GM12878 (cell line): ENCODE measurements at regions not wholly inside any gene's neighbourhood (a gene's known extent, or its start where the extent isn't known, plus 50 kb on each side); places are given as distances from the start of the nearest gene placed in this dataset.
A peak's percentile ranks its signal among the peaks of the same experiment; 100 is the strongest.

ENCODE experiments used
- BRCA1 ChIP-seq: IDR thresholded peaks from 2 replicates; pipeline ENCODE4 v1.6.1; 2011; ENCODE audit warnings: low read depth, low read length, improper control_type of control experiment
- E2F4 ChIP-seq: IDR thresholded peaks from 2 replicates; pipeline ENCODE4 v1.6.1; 2012; ENCODE audit warnings: low read depth, low read length, improper control_type of control experiment
- ETV6 ChIP-seq, 2 experiments: fragments of 450-650 bp in 1 of 2; IDR thresholded peaks in 1 of 2; conservative IDR thresholded peaks in 1 of 2; 2 replicates each; pipeline ENCODE4 v1.6.1; 2014; ENCODE audit warnings: antibody characterized with exemption in 1 of 2, borderline replicate concordance in 1 of 2, low read depth in 1 of 2, mild to moderate bottlenecking in 1 of 2, moderate library complexity in 1 of 2
- GATAD2B ChIP-seq: fragments of 450-650 bp; conservative IDR thresholded peaks from 2 replicates; pipeline ENCODE4 v1.6.1; 2017; ENCODE audit warnings: low read depth, mild to moderate bottlenecking, moderate library complexity
- KAT2A ChIP-seq: conservative IDR thresholded peaks from 2 replicates; pipeline ENCODE4 v1.6.1; 2011; ENCODE audit warnings: low read depth, low read length; ENCODE audit not compliant: control insufficient read depth
- KDM1A ChIP-seq: fragments of 200-600 bp; sonication (generic); IDR thresholded peaks from 2 replicates; pipeline ENCODE4 v1.6.1; 2016; ENCODE audit warnings: borderline replicate concordance
- MYB ChIP-seq: fragments of 150-350 bp; IDR thresholded peaks from 2 replicates; pipeline ENCODE4 v1.6.1; 2014; ENCODE audit warnings: mild to moderate bottlenecking, low read depth, low read length, borderline replicate concordance
- PAX5 ChIP-seq: IDR thresholded peaks from 2 replicates; pipeline ENCODE4 v1.6.1; 2011; ENCODE audit warnings: low read depth, low read length, borderline replicate concordance
- PAX8 ChIP-seq: fragments of 450-650 bp; IDR thresholded peaks from 2 replicates; pipeline ENCODE4 v1.6.1; 2017; ENCODE audit warnings: mild to moderate bottlenecking, moderate library complexity
- POLR2AphosphoS5 ChIP-seq: IDR thresholded peaks from 2 replicates; pipeline ENCODE4 v1.6.1; 2011; ENCODE audit warnings: mild to moderate bottlenecking, low read length, inconsistent platforms
- RBBP5 ChIP-seq: fragments of 200-600 bp; sonication (generic); conservative IDR thresholded peaks from 2 replicates; pipeline ENCODE4 v1.6.1; 2016
- RCOR1 ChIP-seq: conservative IDR thresholded peaks from 2 replicates; pipeline ENCODE4 v1.6.1; 2012; ENCODE audit warnings: low read depth, low read length, improper control_type of control experiment
- SMAD5 ChIP-seq: IDR thresholded peaks from 2 replicates; pipeline ENCODE4 v1.6.1; 2016; ENCODE audit warnings: antibody characterized with exemption, low read depth
- SMARCA5 ChIP-seq: fragments of 450-650 bp; IDR thresholded peaks from 2 replicates; pipeline ENCODE4 v1.6.1; 2017; ENCODE audit warnings: mild to moderate bottlenecking
- STAT1 ChIP-seq: fragments of 450-650 bp; conservative IDR thresholded peaks from 2 replicates; pipeline ENCODE4 v1.6.1; 2014; ENCODE audit warnings: antibody characterized with exemption, mild to moderate bottlenecking
- TAF1 ChIP-seq: IDR thresholded peaks from 2 replicates; pipeline ENCODE4 v1.6.1; 2011; ENCODE audit warnings: mild to moderate bottlenecking, low read depth, low read length, borderline replicate concordance
- TBL1XR1 ChIP-seq: IDR thresholded peaks from 2 replicates; pipeline ENCODE4 v1.6.1; 2012; ENCODE audit warnings: low read depth, low read length, improper control_type of control experiment
- TCF12 ChIP-seq: IDR thresholded peaks from 2 replicates; pipeline ENCODE4 v1.6.1; 2011; ENCODE audit warnings: low read depth, mild to moderate bottlenecking, low read length
- WRNIP1 ChIP-seq: IDR thresholded peaks from 2 replicates; pipeline ENCODE4 v1.6.1; 2011; ENCODE audit warnings: low read depth, low read length, improper control_type of control experiment, borderline replicate concordance
- YBX1 ChIP-seq: fragments of 450-650 bp; IDR thresholded peaks from 2 replicates; pipeline ENCODE4 v1.6.1; 2016; ENCODE audit warnings: antibody characterized with exemption
- YY1 ChIP-seq: IDR thresholded peaks from 2 replicates; pipeline ENCODE4 v1.6.1; 2011; ENCODE audit warnings: low read depth, mild to moderate bottlenecking, low read length
- ZBED1 ChIP-seq: IDR thresholded peaks from 2 replicates; pipeline ENCODE4 v1.6.1; 2016; ENCODE audit warnings: borderline replicate concordance
- ZNF217 ChIP-seq: fragments of 450-650 bp; IDR thresholded peaks from 2 replicates; pipeline ENCODE4 v1.6.1; 2017; ENCODE audit warnings: antibody characterized with exemption, mild to moderate bottlenecking
- TF ChIP-seq, protein P1 (sequence below): IDR thresholded peaks from 2 replicates; pipeline ENCODE4 v1.6.1; 2012; ENCODE audit warnings: low read depth, low read length, improper control_type of control experiment
- TF ChIP-seq, protein P2 (sequence below): fragments of 150-350 bp; IDR thresholded peaks from 2 replicates; pipeline ENCODE4 v1.6.1; 2014; ENCODE audit warnings: mild to moderate bottlenecking, low read depth, low read length
- TF ChIP-seq, protein P3 (sequence below), 3 experiments: IDR thresholded peaks in 2 of 3; conservative IDR thresholded peaks in 1 of 3; 2 replicates each; pipeline ENCODE4 v1.5.1; 2011; ENCODE audit warnings: low read depth in 3 of 3, low read length in 3 of 3, mild to moderate bottlenecking in 3 of 3, control low read depth in 2 of 3, moderate library complexity in 2 of 3, inconsistent platforms in 1 of 3, mixed read lengths in 1 of 3; ENCODE audit not compliant: control insufficient read depth in 2 of 3, insufficient read depth in 1 of 3; ENCODE audit errors: extremely low read depth in 1 of 3

- no peak for TF ChIP-seq RCOR1
- peak; percentile 69 for TF ChIP-seq ZBED1
- peak; percentile 58 for TF ChIP-seq ZNF217
- no peak for TF ChIP-seq PAX8
- peak; percentile 72 for TF ChIP-seq TBL1XR1
- peak; percentile 91 for TF ChIP-seq PAX5
- TF ChIP-seq RBBP5, result no peak
- no peak for TF ChIP-seq SMAD5
- TF ChIP-seq E2F4, result no peak
- TF ChIP-seq MYB, result peak; percentile 82
- peak; percentile 86 for TF ChIP-seq GATAD2B
- no peak for TF ChIP-seq STAT1
- peak in 1 of 2 experiments; percentile 80; a peak in 1 of 4 replicates for TF ChIP-seq ETV6 (conservative IDR thresholded peaks at IDR 0.05 in 1 of 2, IDR thresholded peaks at IDR 0.05 in 1 of 2; ENCODE audit: borderline replicate concordance in 1 of 2, low read depth in 1 of 2)
- TF ChIP-seq WRNIP1, result no peak
- peak; percentile 90 for TF ChIP-seq YY1
- TF ChIP-seq, protein P1, sequence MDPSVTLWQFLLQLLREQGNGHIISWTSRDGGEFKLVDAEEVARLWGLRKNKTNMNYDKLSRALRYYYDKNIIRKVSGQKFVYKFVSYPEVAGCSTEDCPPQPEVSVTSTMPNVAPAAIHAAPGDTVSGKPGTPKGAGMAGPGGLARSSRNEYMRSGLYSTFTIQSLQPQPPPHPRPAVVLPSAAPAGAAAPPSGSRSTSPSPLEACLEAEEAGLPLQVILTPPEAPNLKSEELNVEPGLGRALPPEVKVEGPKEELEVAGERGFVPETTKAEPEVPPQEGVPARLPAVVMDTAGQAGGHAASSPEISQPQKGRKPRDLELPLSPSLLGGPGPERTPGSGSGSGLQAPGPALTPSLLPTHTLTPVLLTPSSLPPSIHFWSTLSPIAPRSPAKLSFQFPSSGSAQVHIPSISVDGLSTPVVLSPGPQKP, result no peak
- TF ChIP-seq, protein P2, sequence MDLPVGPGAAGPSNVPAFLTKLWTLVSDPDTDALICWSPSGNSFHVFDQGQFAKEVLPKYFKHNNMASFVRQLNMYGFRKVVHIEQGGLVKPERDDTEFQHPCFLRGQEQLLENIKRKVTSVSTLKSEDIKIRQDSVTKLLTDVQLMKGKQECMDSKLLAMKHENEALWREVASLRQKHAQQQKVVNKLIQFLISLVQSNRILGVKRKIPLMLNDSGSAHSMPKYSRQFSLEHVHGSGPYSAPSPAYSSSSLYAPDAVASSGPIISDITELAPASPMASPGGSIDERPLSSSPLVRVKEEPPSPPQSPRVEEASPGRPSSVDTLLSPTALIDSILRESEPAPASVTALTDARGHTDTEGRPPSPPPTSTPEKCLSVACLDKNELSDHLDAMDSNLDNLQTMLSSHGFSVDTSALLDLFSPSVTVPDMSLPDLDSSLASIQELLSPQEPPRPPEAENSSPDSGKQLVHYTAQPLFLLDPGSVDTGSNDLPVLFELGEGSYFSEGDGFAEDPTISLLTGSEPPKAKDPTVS, result no peak
- TF ChIP-seq KDM1A, result no peak
- TF ChIP-seq, protein P3, sequence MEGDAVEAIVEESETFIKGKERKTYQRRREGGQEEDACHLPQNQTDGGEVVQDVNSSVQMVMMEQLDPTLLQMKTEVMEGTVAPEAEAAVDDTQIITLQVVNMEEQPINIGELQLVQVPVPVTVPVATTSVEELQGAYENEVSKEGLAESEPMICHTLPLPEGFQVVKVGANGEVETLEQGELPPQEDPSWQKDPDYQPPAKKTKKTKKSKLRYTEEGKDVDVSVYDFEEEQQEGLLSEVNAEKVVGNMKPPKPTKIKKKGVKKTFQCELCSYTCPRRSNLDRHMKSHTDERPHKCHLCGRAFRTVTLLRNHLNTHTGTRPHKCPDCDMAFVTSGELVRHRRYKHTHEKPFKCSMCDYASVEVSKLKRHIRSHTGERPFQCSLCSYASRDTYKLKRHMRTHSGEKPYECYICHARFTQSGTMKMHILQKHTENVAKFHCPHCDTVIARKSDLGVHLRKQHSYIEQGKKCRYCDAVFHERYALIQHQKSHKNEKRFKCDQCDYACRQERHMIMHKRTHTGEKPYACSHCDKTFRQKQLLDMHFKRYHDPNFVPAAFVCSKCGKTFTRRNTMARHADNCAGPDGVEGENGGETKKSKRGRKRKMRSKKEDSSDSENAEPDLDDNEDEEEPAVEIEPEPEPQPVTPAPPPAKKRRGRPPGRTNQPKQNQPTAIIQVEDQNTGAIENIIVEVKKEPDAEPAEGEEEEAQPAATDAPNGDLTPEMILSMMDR (IDR thresholded peaks at IDR 0.05 in 2 of 3, conservative IDR thresholded peaks at IDR 0.05 in 1 of 3; ENCODE audit: control insufficient read depth in 2 of 3, extremely low read depth in 1 of 3, insufficient read depth in 1 of 3, low read depth in 3 of 3, low read length in 3 of 3), result no peak
- TF ChIP-seq BRCA1, result no peak
- peak; percentile 53; the same call in 1 of the 2 replicates for TF ChIP-seq TCF12
- TF ChIP-seq TAF1, result peak; percentile 39; the same call in 1 of the 2 replicates
- peak; percentile 38; the same call in 1 of the 2 replicates for TF ChIP-seq SMARCA5
- TF ChIP-seq KAT2A, result no peak
- TF ChIP-seq POLR2AphosphoS5, result no peak
- 0 out of 2 replicates have a peak, but pooled peaks have one; percentile 10 for TF ChIP-seq YBX1
Observed at GRCh38 chr7:106552645-106553445, 108.1 kb downstream of the CCDC71L start (continued).
